Upper lobe of right lung (tissue), 1 donor: ENCODE measurements at regions not wholly inside any gene's neighbourhood (a gene's known extent, or its start where the extent isn't known, plus 50 kb on each side); places are given as distances from the start of the nearest gene placed in this dataset.
"Not testable (repeated sequence)": the region's sequence is repeated elsewhere in the genome, so short reads cannot be mapped to it uniquely, and the experiment has no call there.

Source experiments
- ATAC-seq: fragments of 200-7000 bp; cut with Tn5 transposase; one replicate; pipeline ENCODE4 v1.9.1; 2020; ENCODE audit warnings: mild to moderate bottlenecking, moderate library complexity
- DNase-seq: peaks from one replicate; pipeline ENCODE4 v3.0.0-alpha.2; 2020
- H3K27ac ChIP-seq: fragments of 200-600 bp; one replicate; pipeline ENCODE4 v1.8.0; 2022
- H3K27me3 ChIP-seq: fragments of 200-600 bp; one replicate; pipeline ENCODE4 v1.8.0; 2022; ENCODE audit warnings: mild to moderate bottlenecking
- H3K36me3 ChIP-seq: fragments of 200-600 bp; one replicate; pipeline ENCODE4 v1.8.0; 2022
- H3K4me1 ChIP-seq: fragments of 200-600 bp; one replicate; pipeline ENCODE4 v1.8.0; 2022
- H3K4me3 ChIP-seq: fragments of 200-600 bp; one replicate; pipeline ENCODE4 v1.8.0; 2022; ENCODE audit warnings: mild to moderate bottlenecking
- H3K9me3 ChIP-seq: fragments of 200-600 bp; one replicate; pipeline ENCODE4 v1.8.0; 2022
- intact Hi-C: fragments of 100-400 bp; cut with DNase I; formaldehyde crosslinking; loops from one replicate; pipeline ENCODE4 v1.11.0; 2022
- TF ChIP-seq, protein P1 (sequence below): fragments of 200-600 bp; IDR thresholded peaks from one replicate; pipeline ENCODE4 v1.8.0; 2022; ENCODE audit warnings: antibody characterized with exemption
- donor health status: DM: no; HTN: yes; CAD: no; lungs with severe emphysema.

DNA sequence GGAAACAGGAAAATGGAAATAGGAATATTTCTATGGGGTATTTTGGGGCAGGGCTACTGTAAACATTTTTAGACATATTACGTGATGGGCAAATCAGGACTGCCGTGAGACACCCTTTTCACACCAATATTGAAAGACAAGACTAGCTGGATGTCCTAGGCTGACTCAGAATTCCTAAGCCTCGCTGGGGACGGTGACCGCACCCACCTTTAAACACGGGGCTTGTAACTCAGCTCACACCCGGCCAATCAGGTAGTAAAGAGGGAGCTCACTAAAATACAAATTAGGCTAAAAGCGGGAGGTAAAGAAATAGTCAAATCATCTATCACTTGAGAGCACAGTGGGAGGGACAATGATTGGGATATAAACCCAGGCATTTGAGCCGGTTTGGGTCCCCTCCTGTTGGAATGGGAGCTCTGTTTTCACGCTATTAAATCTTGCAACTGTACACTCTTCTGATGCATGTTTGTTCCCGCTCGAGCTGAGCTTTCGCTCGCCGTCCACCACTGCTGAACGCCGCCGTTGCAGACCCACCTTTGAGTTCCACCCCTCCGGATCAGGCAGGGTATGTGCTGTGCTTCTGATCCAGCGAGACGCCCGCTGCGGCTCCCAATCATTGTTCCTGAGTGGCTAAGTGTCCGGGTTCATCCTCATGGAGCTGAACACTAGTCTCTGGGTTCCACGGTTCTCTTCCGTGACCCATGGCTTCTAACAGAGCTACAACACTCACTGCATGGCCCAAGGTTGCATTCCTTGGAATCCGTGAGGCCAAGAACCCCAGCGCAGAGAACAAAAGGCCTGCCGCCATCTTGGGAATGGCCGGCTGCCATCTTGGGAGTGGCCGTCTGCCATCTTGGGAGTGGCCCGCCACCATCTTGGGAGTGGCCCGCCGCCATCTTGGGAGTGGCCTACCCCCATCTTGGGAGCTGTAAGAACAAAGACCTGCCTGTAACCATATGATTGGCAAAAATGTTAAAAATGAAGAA lies 152.6 kb downstream of the CRLF2 start:
- TF ChIP-seq, protein P1, sequence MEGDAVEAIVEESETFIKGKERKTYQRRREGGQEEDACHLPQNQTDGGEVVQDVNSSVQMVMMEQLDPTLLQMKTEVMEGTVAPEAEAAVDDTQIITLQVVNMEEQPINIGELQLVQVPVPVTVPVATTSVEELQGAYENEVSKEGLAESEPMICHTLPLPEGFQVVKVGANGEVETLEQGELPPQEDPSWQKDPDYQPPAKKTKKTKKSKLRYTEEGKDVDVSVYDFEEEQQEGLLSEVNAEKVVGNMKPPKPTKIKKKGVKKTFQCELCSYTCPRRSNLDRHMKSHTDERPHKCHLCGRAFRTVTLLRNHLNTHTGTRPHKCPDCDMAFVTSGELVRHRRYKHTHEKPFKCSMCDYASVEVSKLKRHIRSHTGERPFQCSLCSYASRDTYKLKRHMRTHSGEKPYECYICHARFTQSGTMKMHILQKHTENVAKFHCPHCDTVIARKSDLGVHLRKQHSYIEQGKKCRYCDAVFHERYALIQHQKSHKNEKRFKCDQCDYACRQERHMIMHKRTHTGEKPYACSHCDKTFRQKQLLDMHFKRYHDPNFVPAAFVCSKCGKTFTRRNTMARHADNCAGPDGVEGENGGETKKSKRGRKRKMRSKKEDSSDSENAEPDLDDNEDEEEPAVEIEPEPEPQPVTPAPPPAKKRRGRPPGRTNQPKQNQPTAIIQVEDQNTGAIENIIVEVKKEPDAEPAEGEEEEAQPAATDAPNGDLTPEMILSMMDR: no peak
- no peaks in the 10 kb centered on the region for H3K9me3 ChIP-seq
- ATAC-seq (no peak), DNase-seq (peak; percentile 57)
- intact Hi-C loops: no loop called here
- no peak overlapping the region for H3K4me3 ChIP-seq
- H3K27me3 ChIP-seq: no peaks in the 10 kb centered on the region
- no peaks in the 10 kb centered on the region for H3K36me3 ChIP-seq
- H3K27ac ChIP-seq: no peak overlapping the region
- no peaks in the 10 kb centered on the region for H3K4me1 ChIP-seq

DNA sequence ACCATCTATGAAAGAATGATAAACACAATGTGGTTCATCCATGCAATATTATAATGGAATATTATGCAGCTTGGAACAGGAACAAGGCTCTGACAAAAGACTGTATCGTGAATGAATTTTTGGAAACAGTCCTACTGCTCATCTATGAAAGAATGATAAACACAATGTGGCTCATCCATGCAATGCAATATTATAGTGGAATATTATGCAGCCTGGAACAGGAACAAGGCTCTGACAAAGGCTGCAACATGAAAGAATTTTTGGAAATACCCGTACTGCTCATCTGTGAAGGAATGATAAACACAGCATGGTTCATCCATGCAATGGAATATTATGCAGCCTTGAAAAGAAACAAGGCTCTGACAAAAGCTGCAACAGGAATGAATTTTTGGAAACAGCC lies 158.8 kb downstream of the CRLF2 start:
- H3K36me3 ChIP-seq, H3K4me1 ChIP-seq, intact Hi-C loops: not testable (repeated sequence)

DNA sequence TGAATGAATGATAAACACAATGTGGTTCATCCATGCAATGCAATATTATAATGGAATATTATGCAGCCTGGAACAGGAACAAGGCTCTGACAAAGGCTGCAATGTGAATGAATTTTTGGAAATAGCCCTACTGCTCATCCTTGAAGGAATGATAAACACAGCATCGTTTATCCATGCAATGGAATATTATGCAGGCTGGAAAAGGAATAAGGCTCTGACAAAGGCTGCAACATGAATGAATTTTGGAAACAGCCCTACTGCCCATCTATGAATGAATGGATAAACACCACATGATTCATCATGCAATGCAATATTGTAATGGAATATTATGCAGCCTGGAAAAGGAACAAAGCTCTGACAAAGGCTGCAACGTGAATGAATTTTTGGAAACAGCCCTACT lies 159.4 kb downstream of the CRLF2 start:
- DNase-seq: no peak
- no peak overlapping the region for H3K27ac ChIP-seq
- H3K27me3 ChIP-seq: no peaks in the 10 kb centered on the region
- H3K9me3 ChIP-seq: peaks cover 9% of the 10 kb centered on the region
- TF ChIP-seq, protein P1: no peak
- ATAC-seq: no peak
- no peak overlapping the region for H3K4me3 ChIP-seq
- no peaks in the 10 kb centered on the region for H3K36me3 ChIP-seq
- intact Hi-C loops: no loop called here
- H3K4me1 ChIP-seq: no peaks in the 10 kb centered on the region

More for the DNA sequence above, 158.8 kb downstream of the CRLF2 start:
- DNase-seq, H3K9me3 ChIP-seq, H3K27me3 ChIP-seq, H3K4me3 ChIP-seq, H3K27ac ChIP-seq, ATAC-seq: not testable (repeated sequence)

GRCh38 chrX:1052021-1052420 lies 160.4 kb downstream of the CRLF2 start:
- H3K27me3 ChIP-seq: no peaks in the 10 kb centered on the region
- H3K9me3 ChIP-seq: peaks cover 9% of the 10 kb centered on the region
- H3K27ac ChIP-seq: no peak overlapping the region
- no peak for ATAC-seq
- TF ChIP-seq, protein P1: no peak
- intact Hi-C loops: no loop called here
- DNase-seq: no peak
- H3K4me3 ChIP-seq: no peak overlapping the region
- H3K36me3 ChIP-seq: no peaks in the 10 kb centered on the region
- H3K4me1 ChIP-seq: no peaks in the 10 kb centered on the region

DNA sequence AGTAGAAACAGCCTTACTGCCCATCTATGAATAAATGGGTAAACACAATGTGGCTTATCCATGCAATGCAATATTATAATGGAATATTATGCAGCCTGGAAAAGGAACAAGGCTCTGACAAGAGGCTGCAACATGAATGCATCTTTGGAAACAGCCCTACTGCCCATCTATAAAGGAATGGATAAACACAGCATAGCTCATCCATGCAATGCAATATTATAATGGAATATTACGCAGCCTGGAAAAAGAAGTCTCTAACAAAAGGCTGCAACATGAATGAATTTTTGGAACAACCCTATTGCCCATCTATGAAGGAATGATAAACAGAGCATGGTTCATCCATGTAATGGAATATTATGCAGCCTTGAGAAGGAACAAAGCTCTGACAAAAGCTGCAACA lies 161.0 kb downstream of the CRLF2 start:
- H3K9me3 ChIP-seq: peaks cover 10% of the 10 kb centered on the region
- TF ChIP-seq, protein P1: no peak

GRCh38 chrX:1045680-1046314 lies 166.7 kb downstream of the CRLF2 start:
- ATAC-seq (no peak), DNase-seq (no peak)
- Histone ChIP-seq H3K27me3 (no peaks in the 10 kb centered on the region), H3K27ac (no peak overlapping the region), H3K9me3 (peaks cover 13% of the 10 kb centered on the region), H3K4me1 (no peaks in the 10 kb centered on the region), H3K4me3 (no peak overlapping the region), H3K36me3 (no peaks in the 10 kb centered on the region)
- TF ChIP-seq, protein P1: no peak
- intact Hi-C loops: no loop called here

More for the DNA sequence above, 161.0 kb downstream of the CRLF2 start:
- no peaks in the 10 kb centered on the region for H3K27me3 ChIP-seq
- H3K36me3 ChIP-seq: no peaks in the 10 kb centered on the region
- DNase-seq (no peak), ATAC-seq (no peak)
- intact Hi-C loops: no loop called here
- no peak overlapping the region for H3K4me3 ChIP-seq
- no peak overlapping the region for H3K27ac ChIP-seq
- no peaks in the 10 kb centered on the region for H3K4me1 ChIP-seq
